Uterus (tissue), 3 donors: ENCODE measurements at regions not wholly inside any gene's neighbourhood (a gene's known extent, or its start where the extent isn't known, plus 50 kb on each side); places are given as distances from the start of the nearest gene placed in this dataset.

ENCODE experiments used
- DNase-seq, 2 donors: peaks; one replicate each; pipeline ENCODE4 v3.0.0-alpha.2; 2019 to 2020
- H3K27ac ChIP-seq, 2 donors: fragments of 200-600 bp; sonication (generic); 1 replicate in 1 of 2; 2 replicates in 1 of 2; pipeline ENCODE4 v1.5.1; 2016 to 2018
- H3K27me3 ChIP-seq, 2 donors: fragments of 200-600 bp; sonication (generic); one replicate each; pipeline ENCODE4 v1.5.1; 2018 to 2019; ENCODE audit warnings: control low read depth in 1 of 2
- H3K36me3 ChIP-seq, 2 donors: fragments of 200-600 bp; sonication (generic); one replicate each; pipeline ENCODE4 v1.5.1; 2019; ENCODE audit warnings: control low read depth in 1 of 2
- H3K4me1 ChIP-seq, 2 donors: fragments of 200-600 bp; sonication (generic); one replicate each; pipeline ENCODE4 v1.5.1; 2018 to 2019; ENCODE audit warnings: control low read depth in 1 of 2
- H3K4me3 ChIP-seq, 2 donors: fragments of 200-600 bp; sonication (generic); 1 replicate in 1 of 2; 2 replicates in 1 of 2; pipeline ENCODE4 v1.5.1; 2018 to 2019; ENCODE audit warnings: mild to moderate bottlenecking in 1 of 2
- H3K9me3 ChIP-seq, 2 donors: fragments of 200-600 bp; sonication (generic); one replicate each; pipeline ENCODE4 v1.5.1; 2019; ENCODE audit warnings: control low read depth in 1 of 2
- CTCF ChIP-seq, 4 experiments: fragments of 200-600 bp in 2 of 4; fragments of 450-650 bp in 2 of 4; sonication (generic) in 2 of 4; IDR thresholded peaks; one replicate each; pipeline ENCODE4 v1.5.1; 2016 to 2019; ENCODE audit warnings: antibody characterized with exemption in 4 of 4, mild to moderate bottlenecking in 2 of 4, moderate library complexity in 1 of 4
- POLR2A ChIP-seq, 2 donors: fragments of 450-650 bp; IDR thresholded peaks; one replicate each; pipeline ENCODE4 v1.6.1; 2016; ENCODE audit warnings: antibody characterized with exemption in 2 of 2, mild to moderate bottlenecking in 1 of 2, moderate library complexity in 1 of 2
- intact Hi-C: fragments of 100-400 bp; cut with DNase I; formaldehyde crosslinking; loops from one replicate; pipeline ENCODE4 v1.15.1; 2023; ENCODE audit warnings: low total_unique reads
- donor health status: DM: yes; HTN: yes; CAD: no.

- Histone ChIP-seq H3K4me1 (no peaks in the 10 kb centered on the region), H3K9me3 (no peaks in the 10 kb centered on the region), H3K27me3 (no peaks in the 10 kb centered on the region), H3K36me3 (no peaks in the 10 kb centered on the region), H3K4me3 (no peak overlapping the region), H3K27ac (peak overlapping the region in 1 of 2 donors; percentile 56)
- intact Hi-C loops = no loop called here
- TF ChIP-seq CTCF (IDR thresholded peaks at IDR 0.05) (no peak), POLR2A (IDR thresholded peaks at IDR 0.05) (no peak)
- DNase-seq = no peak
Measured at GRCh38 chr4:41362621-41363383, 106.1 kb downstream of the UCHL1 start.

GRCh38 chr4:41363384-41363981 is 106.8 kb downstream of the UCHL1 start:
- no peaks in the 10 kb centered on the region for H3K36me3 ChIP-seq
- peak in 1 of 2 donors; percentile 23 for DNase-seq
- TF ChIP-seq POLR2A (IDR thresholded peaks at IDR 0.05) = no peak
- TF ChIP-seq CTCF (IDR thresholded peaks at IDR 0.05) = no peak
- no peaks in the 10 kb centered on the region for H3K4me1 ChIP-seq
- intact Hi-C loops = no loop called here
- H3K4me3 ChIP-seq = no peak overlapping the region
- H3K27me3 ChIP-seq = no peaks in the 10 kb centered on the region
- H3K9me3 ChIP-seq = no peaks in the 10 kb centered on the region
- peak overlapping the region; percentile 56 to 57 for H3K27ac ChIP-seq

GRCh38 chr4:41364876-41365275 is 108.1 kb downstream of the UCHL1 start:
- H3K36me3 ChIP-seq = no peaks in the 10 kb centered on the region
- no peaks in the 10 kb centered on the region for H3K27me3 ChIP-seq
- no peak for TF ChIP-seq CTCF (IDR thresholded peaks at IDR 0.05)
- no peak for TF ChIP-seq POLR2A (IDR thresholded peaks at IDR 0.05)
- no peaks in the 10 kb centered on the region for H3K4me1 ChIP-seq
- no peak overlapping the region for H3K4me3 ChIP-seq
- DNase-seq = no peak
- intact Hi-C loops = no loop called here
- H3K9me3 ChIP-seq = no peaks in the 10 kb centered on the region
- H3K27ac ChIP-seq = no peak overlapping the region

- no peaks in the 10 kb centered on the region for H3K4me1 ChIP-seq
- no peak overlapping the region for H3K27ac ChIP-seq
- no peak overlapping the region for H3K4me3 ChIP-seq
- intact Hi-C loops = no loop called here
- H3K27me3 ChIP-seq = no peaks in the 10 kb centered on the region
- H3K9me3 ChIP-seq = no peaks in the 10 kb centered on the region
- TF ChIP-seq POLR2A (IDR thresholded peaks at IDR 0.05) = no peak
- TF ChIP-seq CTCF (IDR thresholded peaks at IDR 0.05) = no peak
- H3K36me3 ChIP-seq = no peaks in the 10 kb centered on the region
- DNase-seq = no peak
Measured at GRCh38 chr4:41365681-41366080, 109.0 kb downstream of the UCHL1 start.

- no peak for DNase-seq
- TF ChIP-seq CTCF (IDR thresholded peaks at IDR 0.05) (no peak), POLR2A (IDR thresholded peaks at IDR 0.05) (no peak)
- intact Hi-C loops = no loop called here
- no peaks in the 10 kb centered on the region for H3K36me3 ChIP-seq
- H3K27ac ChIP-seq = no peak overlapping the region
- H3K4me1 ChIP-seq = no peaks in the 10 kb centered on the region
- H3K4me3 ChIP-seq = no peak overlapping the region
- H3K27me3 ChIP-seq = no peaks in the 10 kb centered on the region
- no peaks in the 10 kb centered on the region for H3K9me3 ChIP-seq
Measured at GRCh38 chr4:41366911-41367517, 110.3 kb downstream of the UCHL1 start.
